Keratinocyte (primary cell): ENCODE measurements at regions not wholly inside any gene's neighbourhood (a gene's known extent, or its start where the extent isn't known, plus 50 kb on each side); places are given as distances from the start of the nearest gene placed in this dataset.

Experiments used
- DNase-seq: peaks from one replicate; pipeline ENCODE4 v3.0.0-alpha.2; 2011; ENCODE audit warnings: low read depth, missing footprints, low spot score
- FAIRE-seq: peaks from 2 replicates; lab custom pipeline; 2011; peaks lifted over from hg19 to GRCh38; lab: Jason Lieb, UNC
- H2AFZ ChIP-seq: 2 replicates; pipeline ENCODE4 v1.6.0; 2012; ENCODE audit warnings: low read length, control low read depth, inconsistent platforms; ENCODE audit not compliant: control insufficient read depth
- H3K27ac ChIP-seq: 2 replicates; pipeline ENCODE4 v1.5.1; 2011; ENCODE audit warnings: low read length; ENCODE audit not compliant: control insufficient read depth, insufficient read depth
- H3K27me3 ChIP-seq: 3 replicates; pipeline ENCODE4 v1.6.0; 2011; ENCODE audit warnings: low read length; ENCODE audit not compliant: control insufficient read depth, insufficient read depth; ENCODE audit errors: extremely low read depth
- H3K36me3 ChIP-seq, 2 experiments: 2 replicates in 1 of 2; 3 replicates in 1 of 2; pipeline ENCODE4 v1.5.1; 2011; ENCODE audit warnings: low read length in 2 of 2, mild to moderate bottlenecking in 1 of 2; ENCODE audit not compliant: control insufficient read depth in 2 of 2, insufficient read depth in 2 of 2; ENCODE audit errors: extremely low read depth in 1 of 2
- H3K4me1 ChIP-seq: 3 replicates; pipeline ENCODE4 v1.5.1; 2011; ENCODE audit warnings: low read length; ENCODE audit not compliant: control insufficient read depth, insufficient read depth; ENCODE audit errors: extremely low read depth
- H3K4me2 ChIP-seq: 3 replicates; pipeline ENCODE4 v1.6.0; 2011; ENCODE audit warnings: low read depth, low read length; ENCODE audit not compliant: control insufficient read depth, insufficient read depth; ENCODE audit errors: extremely low read depth
- H3K4me3 ChIP-seq, 3 experiments: fragments of 200-600 bp in 1 of 3; sonication (generic) in 1 of 3; 2 replicates in 2 of 3; 3 replicates in 1 of 3; pipeline ENCODE4 v1.5.1; 2011 to 2016; ENCODE audit warnings: low read length in 3 of 3, mild to moderate bottlenecking in 3 of 3, control low read depth in 2 of 3, inconsistent platforms in 1 of 3, low read depth in 1 of 3, mixed read lengths in 1 of 3, mixed run types in 1 of 3, moderate library complexity in 1 of 3; ENCODE audit not compliant: control insufficient read depth in 2 of 3, insufficient read depth in 2 of 3; ENCODE audit errors: extremely low read depth in 1 of 3
- H3K79me2 ChIP-seq: 2 replicates; pipeline ENCODE4 v1.6.0; 2012; ENCODE audit warnings: low read length; ENCODE audit not compliant: control insufficient read depth, insufficient read depth
- H3K9ac ChIP-seq: 3 replicates; pipeline ENCODE4 v1.6.0; 2011; ENCODE audit warnings: low read length; ENCODE audit not compliant: control insufficient read depth, insufficient read depth; ENCODE audit errors: extremely low read depth
- H3K9me1 ChIP-seq: 3 replicates; pipeline ENCODE4 v1.6.0; 2011; ENCODE audit warnings: low read length; ENCODE audit not compliant: control insufficient read depth, insufficient read depth; ENCODE audit errors: extremely low read depth
- H3K9me3 ChIP-seq: 2 replicates; pipeline ENCODE4 v1.5.1; 2012; ENCODE audit warnings: low read depth, low read length; ENCODE audit not compliant: control insufficient read depth
- H4K20me1 ChIP-seq: 3 replicates; pipeline ENCODE4 v1.6.0; 2011; ENCODE audit warnings: low read length; ENCODE audit not compliant: control insufficient read depth, insufficient read depth; ENCODE audit errors: extremely low read depth
- EZH2 ChIP-seq: IDR thresholded peaks from one replicate; pipeline ENCODE4 v1.6.1; 2012; ENCODE audit warnings: inconsistent platforms, mild to moderate bottlenecking, low read length, moderate library complexity
- dilution Hi-C: fragments of 300-500 bp; cut with MboI; formaldehyde crosslinking; loops from one replicate; pipeline ENCODE4 v1.7.0; 2020; ENCODE audit warnings: low sequenced_read_pairs; ENCODE audit not compliant: extremely low pct_ligation_motif_present
- TF ChIP-seq, protein P1 (sequence below), 3 experiments: IDR thresholded peaks in 1 of 3; conservative IDR thresholded peaks in 1 of 3; optimal IDR thresholded peaks in 1 of 3; 2 replicates in 2 of 3; 3 replicates in 1 of 3; pipeline versions ENCODE3 to v1.5.1; 2011; ENCODE audit warnings: low read length in 3 of 3, mild to moderate bottlenecking in 3 of 3, moderate library complexity in 2 of 3, control low read depth in 1 of 3, inconsistent platforms in 1 of 3; ENCODE audit not compliant: insufficient read depth in 2 of 3; ENCODE audit errors: extremely low read depth in 1 of 3

DNA sequence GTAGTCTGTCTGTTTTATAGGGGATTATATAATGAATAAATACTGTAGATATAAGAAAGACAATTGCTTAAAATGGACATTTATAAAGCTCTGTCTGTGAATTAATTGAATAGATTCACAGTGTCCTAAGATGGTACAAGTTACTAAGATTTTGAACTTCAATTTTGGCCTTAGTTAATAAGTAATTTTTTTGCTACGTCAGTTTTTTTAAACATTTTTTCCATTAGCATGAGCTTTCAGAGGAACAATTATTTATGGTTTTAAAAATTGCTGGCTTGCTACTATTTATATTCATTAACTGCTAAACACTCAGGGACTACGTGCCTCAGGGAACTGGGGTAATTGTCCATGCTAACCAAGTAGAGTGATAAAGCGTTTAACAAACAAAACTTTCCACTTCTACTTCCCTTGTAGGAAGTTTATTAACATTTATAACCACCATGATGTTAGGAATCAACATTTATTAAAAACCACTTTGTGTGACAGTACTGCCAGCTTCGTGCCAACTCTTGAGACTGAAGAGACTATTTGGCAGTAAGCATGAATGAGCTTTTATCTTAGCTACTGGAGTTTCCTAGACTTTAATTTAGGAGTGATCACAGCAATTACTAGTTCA lies 65.4 kb upstream of the PTGS2 start:
- dilution Hi-C loops, result no loop called here
- TF ChIP-seq EZH2, result no peak
- TF ChIP-seq, protein P1, sequence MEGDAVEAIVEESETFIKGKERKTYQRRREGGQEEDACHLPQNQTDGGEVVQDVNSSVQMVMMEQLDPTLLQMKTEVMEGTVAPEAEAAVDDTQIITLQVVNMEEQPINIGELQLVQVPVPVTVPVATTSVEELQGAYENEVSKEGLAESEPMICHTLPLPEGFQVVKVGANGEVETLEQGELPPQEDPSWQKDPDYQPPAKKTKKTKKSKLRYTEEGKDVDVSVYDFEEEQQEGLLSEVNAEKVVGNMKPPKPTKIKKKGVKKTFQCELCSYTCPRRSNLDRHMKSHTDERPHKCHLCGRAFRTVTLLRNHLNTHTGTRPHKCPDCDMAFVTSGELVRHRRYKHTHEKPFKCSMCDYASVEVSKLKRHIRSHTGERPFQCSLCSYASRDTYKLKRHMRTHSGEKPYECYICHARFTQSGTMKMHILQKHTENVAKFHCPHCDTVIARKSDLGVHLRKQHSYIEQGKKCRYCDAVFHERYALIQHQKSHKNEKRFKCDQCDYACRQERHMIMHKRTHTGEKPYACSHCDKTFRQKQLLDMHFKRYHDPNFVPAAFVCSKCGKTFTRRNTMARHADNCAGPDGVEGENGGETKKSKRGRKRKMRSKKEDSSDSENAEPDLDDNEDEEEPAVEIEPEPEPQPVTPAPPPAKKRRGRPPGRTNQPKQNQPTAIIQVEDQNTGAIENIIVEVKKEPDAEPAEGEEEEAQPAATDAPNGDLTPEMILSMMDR (optimal IDR thresholded peaks at IDR 0.05 in 1 of 3, IDR thresholded peaks at IDR 0.05 in 1 of 3, conservative IDR thresholded peaks at IDR 0.05 in 1 of 3; ENCODE audit: extremely low read depth in 1 of 3, insufficient read depth in 2 of 3, low read length in 3 of 3), result no peak
- no peaks in the 10 kb centered on the region for H3K36me3 ChIP-seq
- H2AFZ ChIP-seq, result peak overlapping the region; percentile 5
- DNase-seq (no peak), FAIRE-seq (no peak)
- no peaks in the 10 kb centered on the region for H3K9me1 ChIP-seq
- H3K4me1 ChIP-seq, result peaks cover 19% of the 10 kb centered on the region
- H3K9ac ChIP-seq, result no peak overlapping the region
- no peak overlapping the region for H3K4me3 ChIP-seq
- H3K79me2 ChIP-seq, result no peaks in the 10 kb centered on the region
- no peaks in the 10 kb centered on the region for H3K27me3 ChIP-seq
- no peaks in the 10 kb centered on the region for H3K9me3 ChIP-seq
- no peak overlapping the region for H3K4me2 ChIP-seq
- H4K20me1 ChIP-seq, result no peaks in the 10 kb centered on the region
- no peak overlapping the region for H3K27ac ChIP-seq

DNA sequence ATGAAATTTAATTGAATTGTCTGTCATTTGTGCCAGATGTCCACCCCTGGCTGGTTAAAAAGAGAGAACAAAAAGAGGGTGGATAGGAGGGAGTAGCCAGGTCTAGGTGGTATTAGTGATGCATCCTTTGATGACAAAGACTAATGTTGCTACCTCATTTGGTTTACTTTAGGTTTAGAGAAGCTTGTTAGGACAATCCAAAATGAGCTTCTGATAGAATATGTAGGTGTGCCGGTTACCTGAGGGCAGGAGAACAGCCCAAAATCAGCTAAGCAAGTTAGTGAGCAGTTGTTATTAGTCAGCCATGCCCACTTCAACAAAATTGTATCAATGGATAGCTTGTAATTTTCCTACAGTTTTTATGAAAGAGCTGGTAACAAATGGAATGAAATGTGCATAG lies 61.4 kb upstream of the PTGS2 start:
- no peaks in the 10 kb centered on the region for H3K79me2 ChIP-seq
- TF ChIP-seq, protein P1 (optimal IDR thresholded peaks at IDR 0.05 in 1 of 3, IDR thresholded peaks at IDR 0.05 in 1 of 3, conservative IDR thresholded peaks at IDR 0.05 in 1 of 3; ENCODE audit: extremely low read depth in 1 of 3, insufficient read depth in 2 of 3, low read length in 3 of 3), result no peak
- no peak for TF ChIP-seq EZH2
- H3K9me1 ChIP-seq, result no peaks in the 10 kb centered on the region
- H2AFZ ChIP-seq, result no peak overlapping the region
- H3K27me3 ChIP-seq, result no peaks in the 10 kb centered on the region
- dilution Hi-C loops, result no loop called here
- H4K20me1 ChIP-seq, result no peaks in the 10 kb centered on the region
- H3K27ac ChIP-seq, result no peak overlapping the region
- H3K9me3 ChIP-seq, result no peaks in the 10 kb centered on the region
- FAIRE-seq (no peak), DNase-seq (no peak)
- peaks cover 22% of the 10 kb centered on the region for H3K4me1 ChIP-seq
- no peak overlapping the region for H3K4me2 ChIP-seq
- H3K4me3 ChIP-seq, result no peak overlapping the region
- H3K9ac ChIP-seq, result no peak overlapping the region
- no peaks in the 10 kb centered on the region for H3K36me3 ChIP-seq
